ENCODE measurements at regions not wholly inside any gene's neighbourhood (a gene's known extent, or its start where the extent isn't known, plus 50 kb on each side); places are given as distances from the start of the nearest gene placed in this dataset.

GRCh38 chr4:32106767-32107166, 1386.6 kb downstream of the PCDH7 start:
- DNase-seq (ENCODE audit: low read depth, low spot score) (no peak), ATAC-seq (no peak)
- H3K9me3 ChIP-seq (ENCODE audit: control insufficient read depth in 1 of 2, insufficient read depth in 1 of 2, low read depth in 1 of 2, low read length in 2 of 2) = no peaks in the 10 kb centered on the region
- H3K9ac ChIP-seq (ENCODE audit: low read length) = no peak overlapping the region
- no peaks in the 10 kb centered on the region for H3K36me3 ChIP-seq (ENCODE audit: control insufficient read depth in 1 of 2, insufficient read depth in 2 of 2, low read length in 2 of 2)
- H3K4me3 ChIP-seq (replicated peaks in 1 of 2; ENCODE audit: low read depth in 1 of 2, low read length in 2 of 2) = no peak overlapping the region
- BruUV-seq (replicated peaks) = no TSS peak
- TF ChIP-seq REST (IDR thresholded peaks at IDR 0.05; ENCODE audit: low read depth) (no peak), JUND (IDR thresholded peaks at IDR 0.05) (no peak), SP1 (IDR thresholded peaks at IDR 0.05; ENCODE audit: low read depth) (no peak), RAD21 (IDR thresholded peaks at IDR 0.05; ENCODE audit: low read depth) (no peak), CBX3 (IDR thresholded peaks at IDR 0.05; ENCODE audit: low read depth) (no peak), ELF1 (IDR thresholded peaks at IDR 0.05; ENCODE audit: borderline replicate concordance, low read depth) (no peak), ATF3 (IDR thresholded peaks at IDR 0.05) (no peak), TCF7L2 (IDR thresholded peaks at IDR 0.05; ENCODE audit: borderline replicate concordance, extremely low read depth, insufficient read depth, insufficient read length) (no peak), POLR2AphosphoS5 (IDR thresholded peaks at IDR 0.05; ENCODE audit: low read depth, low read length) (no peak), POLR2A (IDR thresholded peaks at IDR 0.05; ENCODE audit: borderline replicate concordance, extremely low read depth, insufficient read depth, insufficient read length) (no peak), SIN3A (IDR thresholded peaks at IDR 0.05; ENCODE audit: low read depth) (no peak), EGR1 (IDR thresholded peaks at IDR 0.05; ENCODE audit: low read depth) (no peak), ZBTB33 (IDR thresholded peaks at IDR 0.05; ENCODE audit: extremely low read depth, insufficient replicate concordance, low read length) (no peak), ZFX (IDR thresholded peaks at IDR 0.05) (no peak), CEBPB (IDR thresholded peaks at IDR 0.05; ENCODE audit: low read depth) (no peak), YY1 (IDR thresholded peaks at IDR 0.05; ENCODE audit: extremely low read depth, insufficient replicate concordance, low read depth, low read length) (no peak)
- intact Hi-C loops (cut with micrococcal nuclease) = no loop called here
- no peaks in the 10 kb centered on the region for H3K9me2 ChIP-seq (ENCODE audit: insufficient read depth)
- no peaks in the 10 kb centered on the region for H4K20me1 ChIP-seq (ENCODE audit: insufficient read depth)
- ChIA-PET RAD21 (ENCODE audit: low non-redundant PET in 1 of 2, low total read pairs in 2 of 2, uncharacterized antibody in 2 of 2, unreplicated experiment in 2 of 2) (no interaction called here), POLR2A (no interaction called here), CTCF (no interaction called here)
- H3K4me2 ChIP-seq (ENCODE audit: low read length) = no peak overlapping the region
- no peaks in the 10 kb centered on the region for H3K4me1 ChIP-seq (ENCODE audit: control insufficient read depth in 1 of 2, insufficient read depth in 2 of 2, low read length in 2 of 2)
- H2AFZ ChIP-seq (ENCODE audit: low read depth, low read length, poor library complexity, severe bottlenecking) = no peak overlapping the region
- no peaks in the 10 kb centered on the region for H3K79me2 ChIP-seq (ENCODE audit: insufficient read depth, low read length)
- no peak overlapping the region for H3K27ac ChIP-seq (ENCODE audit: low read depth, low read length)
- H3K27me3 ChIP-seq (ENCODE audit: insufficient read depth, low read length) = no peaks in the 10 kb centered on the region

All from HCT116 (cell line).